ENCODE measurements at regions not wholly inside any gene's neighbourhood (a gene's known extent, or its start where the extent isn't known, plus 50 kb on each side); places are given as distances from the start of the nearest gene placed in this dataset.

GRCh38 chr5:1952021-1952420 lies 69.3 kb upstream of the IRX4 start:
- Histone ChIP-seq H3K27ac (ENCODE audit: low read length) (no peak overlapping the region), H3K36me3 (ENCODE audit: insufficient read depth, low read length) (no peaks in the 10 kb centered on the region), H3K27me3 (ENCODE audit: insufficient read depth, low read depth, low read length) (no peaks in the 10 kb centered on the region), H3K4me2 (ENCODE audit: low read length) (no peak overlapping the region), H2AFZ (ENCODE audit: low read depth, low read length) (no peak overlapping the region), H3K9ac (ENCODE audit: low read length) (no peak overlapping the region), H3K4me3 (ENCODE audit: low read length) (no peak overlapping the region), H3K79me2 (replicated peaks; ENCODE audit: insufficient read depth, low read length) (no peaks in the 10 kb centered on the region), H3K9me2 (ENCODE audit: insufficient read depth, low read length) (no peaks in the 10 kb centered on the region), H3K9me3 (ENCODE audit: low read length) (no peaks in the 10 kb centered on the region), H3F3A (ENCODE audit: insufficient read depth, low read length, poor library complexity, severe bottlenecking) (no peaks in the 10 kb centered on the region), H4K20me1 (ENCODE audit: insufficient read depth) (no peaks in the 10 kb centered on the region)
- TF ChIP-seq TAF1 (IDR thresholded peaks at IDR 0.05; ENCODE audit: low read depth), result no peak
- no peak for TF ChIP-seq EP300 (conservative IDR thresholded peaks at IDR 0.05; ENCODE audit: poor library complexity, severe bottlenecking)
- TF ChIP-seq POLR2AphosphoS5 (IDR thresholded peaks at IDR 0.05), result no peak
- no peak for TF ChIP-seq REST (IDR thresholded peaks at IDR 0.05; ENCODE audit: borderline replicate concordance)
- TF ChIP-seq CTCF (IDR thresholded peaks at IDR 0.05; ENCODE audit: poor library complexity, severe bottlenecking), result no peak
- no peak for TF ChIP-seq RAD21 (conservative IDR thresholded peaks at IDR 0.05)
- TF ChIP-seq MXI1 (conservative IDR thresholded peaks at IDR 0.05; ENCODE audit: poor library complexity, severe bottlenecking), result no peak
- TF ChIP-seq SMC3 (conservative IDR thresholded peaks at IDR 0.05; ENCODE audit: poor library complexity), result no peak
- no peak for TF ChIP-seq EZH2 (IDR thresholded peaks at IDR 0.05; ENCODE audit: borderline replicate concordance, insufficient read depth, low read length, poor library complexity, severe bottlenecking)

- Histone ChIP-seq H3K27ac (ENCODE audit: low read length) (no peak overlapping the region), H3K9me2 (ENCODE audit: insufficient read depth, low read length) (no peaks in the 10 kb centered on the region), H3K36me3 (ENCODE audit: insufficient read depth, low read length) (no peaks in the 10 kb centered on the region), H3F3A (ENCODE audit: insufficient read depth, low read length, poor library complexity, severe bottlenecking) (no peaks in the 10 kb centered on the region), H4K20me1 (ENCODE audit: insufficient read depth) (no peaks in the 10 kb centered on the region), H3K79me2 (replicated peaks; ENCODE audit: insufficient read depth, low read length) (no peaks in the 10 kb centered on the region), H3K9me3 (ENCODE audit: low read length) (no peaks in the 10 kb centered on the region), H3K4me2 (ENCODE audit: low read length) (no peak overlapping the region), H2AFZ (ENCODE audit: low read depth, low read length) (no peak overlapping the region), H3K27me3 (ENCODE audit: insufficient read depth, low read depth, low read length) (no peaks in the 10 kb centered on the region), H3K4me3 (ENCODE audit: low read length) (no peak overlapping the region), H3K9ac (ENCODE audit: low read length) (no peak overlapping the region)
- no peak for TF ChIP-seq REST (IDR thresholded peaks at IDR 0.05; ENCODE audit: borderline replicate concordance)
- TF ChIP-seq MXI1 (conservative IDR thresholded peaks at IDR 0.05; ENCODE audit: poor library complexity, severe bottlenecking), result no peak
- no peak for TF ChIP-seq EP300 (conservative IDR thresholded peaks at IDR 0.05; ENCODE audit: poor library complexity, severe bottlenecking)
- no peak for TF ChIP-seq CTCF (IDR thresholded peaks at IDR 0.05; ENCODE audit: poor library complexity, severe bottlenecking)
- TF ChIP-seq SMC3 (conservative IDR thresholded peaks at IDR 0.05; ENCODE audit: poor library complexity), result no peak
- TF ChIP-seq EZH2 (IDR thresholded peaks at IDR 0.05; ENCODE audit: borderline replicate concordance, insufficient read depth, low read length, poor library complexity, severe bottlenecking), result no peak
- TF ChIP-seq POLR2AphosphoS5 (IDR thresholded peaks at IDR 0.05), result no peak
- no peak for TF ChIP-seq TAF1 (IDR thresholded peaks at IDR 0.05; ENCODE audit: low read depth)
- TF ChIP-seq RAD21 (conservative IDR thresholded peaks at IDR 0.05), result no peak
Measured at GRCh38 chr5:1951165-1951816, 68.6 kb upstream of the IRX4 start.

Data from neural cell (in vitro differentiated cells).